Thoracic aorta (tissue), 2 donors: ENCODE measurements at regions not wholly inside any gene's neighbourhood (a gene's known extent, or its start where the extent isn't known, plus 50 kb on each side); places are given as distances from the start of the nearest gene placed in this dataset.

ENCODE experiments used
- ATAC-seq: fragments of 150-250 bp; one replicate; pipeline ENCODE4 v1.8.0; 2017; ENCODE audit warnings: low read depth; ENCODE audit not compliant: insufficient number of reproducible peaks, low FRiP score
- DNase-seq: peaks from one replicate; pipeline ENCODE4 v3.0.0-alpha.2; 2020; ENCODE audit warnings: low spot score
- H3K27ac ChIP-seq, 2 donors: fragments of 200-600 bp; sonication (generic); 1 replicate in 1 of 2; 2 replicates in 1 of 2; pipeline ENCODE4 v1.5.1; 2016; ENCODE audit warnings: mild to moderate bottlenecking in 2 of 2, moderate library complexity in 2 of 2
- H3K27me3 ChIP-seq: fragments of 200-600 bp; sonication (generic); replicated peaks from 2 replicates; pipeline ENCODE4 v1.6.0; 2016; ENCODE audit warnings: mild to moderate bottlenecking; ENCODE audit not compliant: insufficient read depth
- H3K36me3 ChIP-seq: fragments of 200-600 bp; sonication (generic); one replicate; pipeline ENCODE4 v1.5.1; 2016
- H3K4me1 ChIP-seq, 2 donors: fragments of 200-600 bp; sonication (generic); 1 replicate in 1 of 2; 2 replicates in 1 of 2; pipeline versions ENCODE4 v1.5.1 to v1.6.0; 2016; ENCODE audit warnings: low read depth in 2 of 2, mild to moderate bottlenecking in 1 of 2; ENCODE audit not compliant: control insufficient read depth in 1 of 2
- H3K4me3 ChIP-seq: fragments of 200-600 bp; sonication (generic); 2 replicates; pipeline ENCODE4 v1.5.1; 2016; ENCODE audit warnings: mild to moderate bottlenecking
- H3K9me3 ChIP-seq: fragments of 200-600 bp; sonication (generic); 2 replicates; pipeline ENCODE4 v1.5.1; 2016
- TF ChIP-seq, protein P1 (sequence below): fragments of 200-600 bp; sonication (generic); IDR thresholded peaks from one replicate; pipeline ENCODE4 v1.5.1; 2019; ENCODE audit warnings: antibody characterized with exemption

DNA sequence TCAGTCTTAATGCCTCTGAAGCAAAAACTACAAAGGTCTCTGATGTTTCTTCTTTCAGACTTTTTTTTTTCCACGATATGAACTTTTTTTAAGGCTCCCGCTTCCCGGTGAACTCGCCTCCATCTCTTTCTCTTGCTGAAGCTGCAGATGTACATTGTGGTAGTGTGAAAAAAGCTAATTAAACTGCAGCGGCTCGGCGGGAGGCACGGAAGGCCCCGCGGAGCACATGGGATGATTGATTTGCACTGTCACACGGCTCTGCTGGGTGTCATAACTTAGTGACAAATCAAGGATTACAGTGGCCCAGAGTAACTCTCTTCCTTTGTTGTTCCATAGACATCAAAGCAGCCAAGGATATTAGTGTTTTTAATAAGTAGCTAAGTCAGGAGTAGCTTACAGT lies 196.3 kb downstream of the AXIN2 start:
- H3K36me3 ChIP-seq = no peaks in the 10 kb centered on the region
- no peak overlapping the region for H3K27ac ChIP-seq
- no peaks in the 10 kb centered on the region for H3K9me3 ChIP-seq
- no peak overlapping the region for H3K4me3 ChIP-seq
- H3K27me3 ChIP-seq = no peaks in the 10 kb centered on the region
- DNase-seq (no peak), ATAC-seq (no peak)
- H3K4me1 ChIP-seq = no peaks in the 10 kb centered on the region
- TF ChIP-seq, protein P1, sequence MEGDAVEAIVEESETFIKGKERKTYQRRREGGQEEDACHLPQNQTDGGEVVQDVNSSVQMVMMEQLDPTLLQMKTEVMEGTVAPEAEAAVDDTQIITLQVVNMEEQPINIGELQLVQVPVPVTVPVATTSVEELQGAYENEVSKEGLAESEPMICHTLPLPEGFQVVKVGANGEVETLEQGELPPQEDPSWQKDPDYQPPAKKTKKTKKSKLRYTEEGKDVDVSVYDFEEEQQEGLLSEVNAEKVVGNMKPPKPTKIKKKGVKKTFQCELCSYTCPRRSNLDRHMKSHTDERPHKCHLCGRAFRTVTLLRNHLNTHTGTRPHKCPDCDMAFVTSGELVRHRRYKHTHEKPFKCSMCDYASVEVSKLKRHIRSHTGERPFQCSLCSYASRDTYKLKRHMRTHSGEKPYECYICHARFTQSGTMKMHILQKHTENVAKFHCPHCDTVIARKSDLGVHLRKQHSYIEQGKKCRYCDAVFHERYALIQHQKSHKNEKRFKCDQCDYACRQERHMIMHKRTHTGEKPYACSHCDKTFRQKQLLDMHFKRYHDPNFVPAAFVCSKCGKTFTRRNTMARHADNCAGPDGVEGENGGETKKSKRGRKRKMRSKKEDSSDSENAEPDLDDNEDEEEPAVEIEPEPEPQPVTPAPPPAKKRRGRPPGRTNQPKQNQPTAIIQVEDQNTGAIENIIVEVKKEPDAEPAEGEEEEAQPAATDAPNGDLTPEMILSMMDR = no peak

DNA sequence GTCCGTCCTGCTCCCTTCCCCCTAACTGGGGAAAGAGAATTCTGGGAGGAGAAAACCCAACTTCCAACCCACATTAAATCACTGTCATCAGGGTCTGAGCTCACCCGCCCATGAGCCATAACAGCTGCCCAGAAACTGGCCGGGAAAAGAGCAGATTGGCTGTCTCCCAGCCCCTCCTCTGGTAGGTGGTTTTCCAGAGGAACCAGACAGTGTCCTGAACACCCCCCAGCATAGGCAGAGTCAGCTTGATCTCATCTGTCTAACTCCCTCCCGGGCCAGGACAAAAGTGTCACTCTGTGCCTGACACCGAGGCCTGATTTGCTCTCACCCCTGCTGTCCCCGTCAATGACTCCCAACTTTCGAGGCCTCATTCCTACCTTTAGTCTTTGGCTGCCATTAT lies 197.0 kb downstream of the AXIN2 start:
- Histone ChIP-seq H3K9me3 (no peaks in the 10 kb centered on the region), H3K4me1 (no peaks in the 10 kb centered on the region), H3K27ac (no peak overlapping the region), H3K36me3 (no peaks in the 10 kb centered on the region), H3K27me3 (no peaks in the 10 kb centered on the region), H3K4me3 (no peak overlapping the region)
- no peak for ATAC-seq
- DNase-seq = no peak
- TF ChIP-seq, protein P1 = no peak

DNA sequence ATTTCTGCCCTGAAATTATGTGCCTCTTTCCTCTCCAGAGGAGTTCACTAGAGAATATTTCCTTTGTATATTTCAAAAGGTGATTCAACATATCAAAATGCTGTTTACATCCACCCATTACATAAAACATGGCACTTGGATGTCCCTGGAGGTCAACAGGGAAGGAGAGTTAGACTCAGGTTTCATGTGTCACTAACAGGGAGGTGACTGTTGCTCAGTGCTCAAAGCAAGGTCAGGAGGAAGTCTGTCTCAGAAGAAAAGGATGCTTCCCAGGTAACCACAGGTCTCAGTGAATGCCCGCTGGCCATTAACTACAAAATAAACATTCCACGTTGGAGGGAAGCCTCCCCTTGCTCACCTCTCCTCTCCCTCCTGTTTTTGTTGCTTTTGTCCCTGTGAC lies 198.6 kb downstream of the AXIN2 start:
- no peaks in the 10 kb centered on the region for H3K36me3 ChIP-seq
- H3K4me1 ChIP-seq = no peaks in the 10 kb centered on the region
- no peaks in the 10 kb centered on the region for H3K9me3 ChIP-seq
- no peaks in the 10 kb centered on the region for H3K27me3 ChIP-seq
- DNase-seq (no peak), ATAC-seq (no peak)
- H3K4me3 ChIP-seq = no peak overlapping the region
- H3K27ac ChIP-seq = no peak overlapping the region
- TF ChIP-seq, protein P1 = no peak

DNA sequence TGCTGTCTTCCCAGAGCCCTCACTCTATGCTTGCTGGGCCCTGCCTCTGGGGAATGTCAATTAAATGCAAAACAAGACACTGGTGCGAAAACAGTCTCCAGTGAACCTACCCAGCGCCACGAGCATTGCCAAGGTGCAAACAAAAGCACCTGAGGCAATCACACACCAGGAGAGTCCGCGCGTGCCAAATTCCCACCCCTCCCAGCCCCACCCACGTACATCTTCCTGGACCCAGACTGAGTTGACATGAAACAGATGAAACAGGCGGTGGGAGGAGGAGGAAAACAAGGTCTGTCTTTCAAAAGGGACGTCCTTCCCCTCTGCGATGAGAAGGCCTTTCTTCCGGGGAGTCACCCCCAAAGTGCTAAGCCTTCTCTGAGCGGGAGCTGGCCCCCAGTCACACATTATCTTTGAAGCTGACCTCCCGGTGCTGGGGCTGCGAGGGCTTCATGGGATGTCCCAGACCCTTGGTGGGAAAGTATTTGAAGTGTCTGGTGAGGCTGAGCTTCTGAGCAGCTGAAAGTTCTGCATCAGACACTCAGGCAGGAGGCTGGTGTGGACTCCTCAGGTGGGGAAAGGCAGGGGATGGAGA lies 200.4 kb downstream of the AXIN2 start:
- Histone ChIP-seq H3K4me3 (no peak overlapping the region), H3K36me3 (no peaks in the 10 kb centered on the region), H3K27me3 (no peaks in the 10 kb centered on the region), H3K27ac (no peak overlapping the region), H3K4me1 (no peaks in the 10 kb centered on the region), H3K9me3 (no peaks in the 10 kb centered on the region)
- no peak for ATAC-seq
- TF ChIP-seq, protein P1 = no peak
- no peak for DNase-seq

DNA sequence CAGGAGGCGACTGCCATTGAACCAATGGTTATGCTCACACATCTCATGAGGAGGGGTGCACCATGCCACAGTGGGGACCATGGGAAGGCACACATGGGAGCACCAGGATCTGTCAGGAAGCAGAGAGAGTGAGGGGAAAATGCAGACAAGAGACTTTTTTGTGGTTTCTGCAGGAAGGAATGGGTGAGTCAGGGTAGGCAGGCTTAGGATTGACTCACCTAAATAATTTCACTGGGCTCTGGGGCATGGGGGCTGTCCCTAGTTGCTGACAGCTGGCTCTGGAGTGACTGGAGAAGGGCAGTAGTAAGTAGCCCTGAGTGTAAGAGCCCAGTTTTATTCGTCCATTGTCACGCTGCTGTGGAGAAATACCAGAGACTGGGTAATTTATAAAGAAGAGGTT lies 202.4 kb downstream of the AXIN2 start:
- ATAC-seq = no peak
- no peak overlapping the region for H3K27ac ChIP-seq
- no peaks in the 10 kb centered on the region for H3K36me3 ChIP-seq
- no peaks in the 10 kb centered on the region for H3K9me3 ChIP-seq
- TF ChIP-seq, protein P1 = no peak
- no peak for DNase-seq
- H3K27me3 ChIP-seq = no peaks in the 10 kb centered on the region
- no peaks in the 10 kb centered on the region for H3K4me1 ChIP-seq
- H3K4me3 ChIP-seq = no peak overlapping the region
